Common myeloid progenitor, CD34-positive (primary cell): ENCODE measurements at regions not wholly inside any gene's neighbourhood (a gene's known extent, or its start where the extent isn't known, plus 50 kb on each side); places are given as distances from the start of the nearest gene placed in this dataset.
A peak's percentile ranks its signal among the peaks of the same experiment; 100 is the strongest.

Source experiments
- CTCF ChIA-PET: fragments of 350-600 bp; sonication (Branson Sonifier 250); formaldehyde crosslinking; loops from one replicate; lab custom pipeline; 2021; ENCODE audit warnings: antibody characterized with exemption; lab: Charles Lee
- POLR2A ChIA-PET: fragments of 350-600 bp; sonication (Branson Sonifier 250); formaldehyde crosslinking; loops from one replicate; lab custom pipeline; 2021; ENCODE audit warnings: antibody characterized with exemption; lab: Charles Lee
- DNase-seq, 3 donors: peaks; one replicate each; pipeline versions ENCODE4 v3.0.0 to v3.0.0-alpha.2; 2013
- H3K27ac ChIP-seq, 2 experiments: 1 replicate in 1 of 2; 2 replicates in 1 of 2; pipeline ENCODE4 v1.7.0; 2013; ENCODE audit warnings: inconsistent platforms in 2 of 2, low read length in 2 of 2, mild to moderate bottlenecking in 2 of 2, low read depth in 1 of 2, moderate library complexity in 1 of 2; ENCODE audit not compliant: severe bottlenecking in 2 of 2, insufficient read depth in 1 of 2, poor library complexity in 1 of 2
- H3K27me3 ChIP-seq, 5 experiments: replicated peaks in 2 of 5; 1 replicate in 3 of 5; 2 replicates in 2 of 5; pipeline versions ENCODE4 v1.6.1 to v1.7.0; 2013; ENCODE audit warnings: low read length in 4 of 5, mild to moderate bottlenecking in 2 of 5, moderate library complexity in 2 of 5, inconsistent platforms in 1 of 5; ENCODE audit not compliant: insufficient read depth in 5 of 5, control insufficient read depth in 4 of 5
- H3K36me3 ChIP-seq, 4 experiments: 1 replicate in 2 of 4; 2 replicates in 2 of 4; pipeline versions ENCODE4 v1.6.1 to v1.7.0; 2013; ENCODE audit warnings: low read length in 3 of 4, control low read depth in 1 of 4, mild to moderate bottlenecking in 1 of 4; ENCODE audit not compliant: control insufficient read depth in 4 of 4, insufficient read depth in 4 of 4
- H3K4me1 ChIP-seq, 4 experiments: 1 replicate in 3 of 4; 2 replicates in 1 of 4; pipeline versions ENCODE4 v1.6.1 to v1.7.1; 2013; ENCODE audit warnings: low read length in 3 of 4, mild to moderate bottlenecking in 3 of 4, control low read depth in 1 of 4, inconsistent platforms in 1 of 4, moderate library complexity in 1 of 4; ENCODE audit not compliant: control insufficient read depth in 4 of 4, insufficient read depth in 4 of 4; ENCODE audit errors: control extremely low read depth in 1 of 4
- H3K4me3 ChIP-seq, 7 experiments: 1 replicate in 4 of 7; 2 replicates in 3 of 7; pipeline versions ENCODE4 v1.5.1 to v1.7.0; 2013; ENCODE audit warnings: mild to moderate bottlenecking in 7 of 7, low read length in 6 of 7, moderate library complexity in 6 of 7, inconsistent platforms in 2 of 7, low read depth in 2 of 7, control low read depth in 1 of 7; ENCODE audit not compliant: insufficient read depth in 4 of 7, control insufficient read depth in 1 of 7; ENCODE audit errors: extremely low read depth in 1 of 7
- H3K9me3 ChIP-seq, 5 experiments: 1 replicate in 4 of 5; 2 replicates in 1 of 5; pipeline versions ENCODE4 v1.6.1 to v1.7.1; 2013; ENCODE audit warnings: low read length in 4 of 5, mild to moderate bottlenecking in 2 of 5, inconsistent platforms in 1 of 5, low read depth in 1 of 5, moderate library complexity in 1 of 5; ENCODE audit not compliant: control insufficient read depth in 4 of 5, insufficient read depth in 2 of 5; ENCODE audit errors: control extremely low read depth in 1 of 5
- WGBS: methylation state at CpG from one replicate; pipeline ENCODE4 v1.1.5; 2013; ENCODE audit not compliant: insufficient coverage; 5-methylcytosine and 5-hydroxymethylcytosine counted together

- Histone ChIP-seq H3K27me3 (no peaks in the 10 kb centered on the region), H3K4me3 (no peak overlapping the region), H3K9me3 (peaks cover 0 to 32% (median 11%) of the 10 kb centered on the region in 5 experiments), H3K27ac (no peak overlapping the region), H3K36me3 (no peaks in the 10 kb centered on the region), H3K4me1 (peaks cover 0 to 4% (median 0%) of the 10 kb centered on the region in 4 experiments)
- CTCF ChIA-PET, result no interaction called here
- DNase-seq, result no peak
- POLR2A ChIA-PET, result no interaction called here
- WGBS, result 95% methylated on average over 13 of the region's 13 CpGs
Observed at GRCh38 chr18:61957801-61958516, 65.2 kb upstream of the RNF152 start.

DNA sequence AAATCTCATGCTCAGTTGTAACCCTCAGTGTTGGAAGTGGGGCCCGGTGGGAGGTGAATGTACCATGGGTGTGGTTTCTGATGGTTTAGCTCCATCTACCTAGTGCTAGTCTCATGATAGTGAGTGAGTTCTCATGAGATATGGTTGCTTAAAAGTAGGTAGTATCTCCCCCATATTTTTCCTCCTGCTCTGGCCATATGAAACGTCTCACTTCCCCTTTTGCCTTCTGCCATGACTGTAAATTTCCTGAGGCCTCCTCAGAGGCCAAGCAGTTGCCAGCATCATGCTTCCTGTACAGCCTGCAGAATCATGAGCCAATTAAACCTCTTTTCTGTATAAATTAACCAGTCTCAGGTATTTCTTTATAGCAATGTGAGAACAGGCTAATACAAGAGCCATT, 62.8 kb upstream of the RNF152 start:
- H3K27me3 ChIP-seq, result no peaks in the 10 kb centered on the region
- H3K4me3 ChIP-seq, result no peak overlapping the region
- no peak overlapping the region for H3K27ac ChIP-seq
- 0% methylated on average over 1 of the region's 2 CpGs for WGBS
- ChIA-PET POLR2A (no interaction called here), CTCF (no interaction called here)
- H3K9me3 ChIP-seq, result peaks cover 0 to 29% (median 11%) of the 10 kb centered on the region in 5 experiments
- H3K36me3 ChIP-seq, result no peaks in the 10 kb centered on the region
- DNase-seq, result peak in 2 of 3 donors; percentile 13 to 23
- H3K4me1 ChIP-seq, result peaks cover 0 to 4% (median 0%) of the 10 kb centered on the region in 4 experiments

GRCh38 chr18:61954096-61954746, 61.4 kb upstream of the RNF152 start:
- no peak overlapping the region for H3K27ac ChIP-seq
- 98% methylated on average over 5 of the region's 5 CpGs for WGBS
- H3K9me3 ChIP-seq, result peaks cover 0 to 29% (median 11%) of the 10 kb centered on the region in 5 experiments
- ChIA-PET CTCF (no interaction called here), POLR2A (no interaction called here)
- H3K4me3 ChIP-seq, result no peak overlapping the region
- no peak for DNase-seq
- H3K4me1 ChIP-seq, result peaks cover 0 to 4% (median 0%) of the 10 kb centered on the region in 4 experiments
- H3K36me3 ChIP-seq, result no peaks in the 10 kb centered on the region
- no peaks in the 10 kb centered on the region for H3K27me3 ChIP-seq

- Histone ChIP-seq H3K27me3 (no peaks in the 10 kb centered on the region), H3K4me1 (peaks cover 0 to 4% (median 0%) of the 10 kb centered on the region in 4 experiments), H3K4me3 (no peak overlapping the region), H3K36me3 (no peaks in the 10 kb centered on the region), H3K27ac (no peak overlapping the region), H3K9me3 (peaks cover 0 to 29% (median 11%) of the 10 kb centered on the region in 5 experiments)
- DNase-seq, result no peak
- WGBS, result 93% methylated on average over 2 of the region's 5 CpGs
- POLR2A ChIA-PET, result no interaction called here
- CTCF ChIA-PET, result no interaction called here
Observed at GRCh38 chr18:61953641-61954040, 60.8 kb upstream of the RNF152 start.

GRCh38 chr18:61953161-61953560, 60.4 kb upstream of the RNF152 start:
- POLR2A ChIA-PET, result no interaction called here
- H3K27ac ChIP-seq, result no peak overlapping the region
- no peak overlapping the region for H3K4me3 ChIP-seq
- no peaks in the 10 kb centered on the region for H3K36me3 ChIP-seq
- peaks cover 0 to 4% (median 0%) of the 10 kb centered on the region in 4 experiments for H3K4me1 ChIP-seq
- DNase-seq, result no peak
- CTCF ChIA-PET, result interaction anchor here (1.6 kb wide), 1 partner anchor 10 kb away, joined by 4 read pairs; no protein-coding TSS in a partner anchor
- H3K27me3 ChIP-seq, result no peaks in the 10 kb centered on the region
- 100% methylated on average over 5 of the region's 5 CpGs for WGBS
- H3K9me3 ChIP-seq, result peaks cover 0 to 25% (median 11%) of the 10 kb centered on the region in 5 experiments

GRCh38 chr18:61951396-61951795, 58.6 kb upstream of the RNF152 start:
- no peak overlapping the region for H3K27ac ChIP-seq
- H3K4me3 ChIP-seq, result no peak overlapping the region
- 97% methylated on average over 6 of the region's 6 CpGs for WGBS
- DNase-seq, result no peak
- peaks cover 0 to 4% (median 0%) of the 10 kb centered on the region in 4 experiments for H3K4me1 ChIP-seq
- CTCF ChIA-PET, result interaction anchor here (1.6 kb wide), 1 partner anchor 11 kb away, joined by 4 read pairs; no protein-coding TSS in a partner anchor
- no peaks in the 10 kb centered on the region for H3K27me3 ChIP-seq
- H3K9me3 ChIP-seq, result peaks cover 0 to 12% (median 4%) of the 10 kb centered on the region in 5 experiments
- no peaks in the 10 kb centered on the region for H3K36me3 ChIP-seq
- POLR2A ChIA-PET, result no interaction called here

- Histone ChIP-seq H3K4me1 (no peaks in the 10 kb centered on the region), H3K9me3 (peaks cover 0 to 6% (median 0%) of the 10 kb centered on the region in 5 experiments), H3K4me3 (no peak overlapping the region), H3K27ac (no peak overlapping the region), H3K36me3 (no peaks in the 10 kb centered on the region), H3K27me3 (no peaks in the 10 kb centered on the region)
- CTCF ChIA-PET, result no interaction called here
- no CpG with 5 or more reads among the region's 3 CpGs for WGBS
- no peak for DNase-seq
- POLR2A ChIA-PET, result no interaction called here
Observed at GRCh38 chr18:61950371-61950770, 57.6 kb upstream of the RNF152 start.
